ENCODE measurements at regions not wholly inside any gene's neighbourhood (a gene's known extent, or its start where the extent isn't known, plus 50 kb on each side); places are given as distances from the start of the nearest gene placed in this dataset.
"Not testable (repeated sequence)": the region's sequence is repeated elsewhere in the genome, so short reads cannot be mapped to it uniquely, and the experiment has no call there.

DNA sequence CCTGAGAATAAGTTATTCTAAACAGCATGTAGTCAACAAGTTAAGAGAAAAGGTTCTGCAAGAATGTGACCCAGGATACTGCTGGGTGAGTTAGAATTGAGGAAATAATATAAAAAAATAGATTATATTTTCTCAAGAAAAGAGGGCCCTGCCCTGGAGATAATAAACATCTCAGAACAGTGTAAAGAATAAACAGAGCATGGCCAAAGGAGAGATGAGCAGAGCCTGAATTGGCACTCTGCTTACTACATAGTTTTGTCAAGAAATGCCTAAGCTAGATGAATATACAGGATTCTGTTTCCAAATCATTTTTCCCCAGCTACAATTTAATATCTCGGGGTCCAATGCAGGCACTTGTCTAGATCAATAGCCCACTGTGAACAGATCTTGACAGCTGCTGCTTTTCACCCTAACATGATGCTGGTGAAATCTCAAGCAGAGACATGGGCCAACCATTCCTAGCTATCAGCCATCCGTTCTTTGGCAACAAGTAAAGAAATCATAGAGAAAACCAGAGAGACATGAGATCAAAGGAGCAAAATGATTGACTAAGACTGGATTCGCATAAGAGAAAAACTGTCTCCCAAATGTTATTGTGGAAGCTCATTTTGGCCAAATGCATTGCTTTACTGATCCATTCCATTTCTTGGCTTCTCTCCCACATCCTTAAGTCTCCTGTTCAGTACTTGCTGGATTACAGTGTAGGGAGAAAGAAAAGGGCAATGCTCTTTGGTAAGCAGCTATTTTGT lies 173.2 kb downstream of the PRELID2 start:
- no peaks in the 10 kb centered on the region for H3K27me3 ChIP-seq (ENCODE audit: control insufficient read depth in 3 of 3, insufficient read depth in 3 of 3, low read length in 2 of 3)
- WGBS, 2 donors, result 78 to 84% methylated on average over 3 of the region's 3 CpGs
- peaks cover 0 to 31% (median 0%) of the 10 kb centered on the region in 5 donors for H3K4me1 ChIP-seq (ENCODE audit: control insufficient read depth in 5 of 5, insufficient read depth in 5 of 5, low read length in 5 of 5)
- H3K27ac ChIP-seq (ENCODE audit: low read depth in 1 of 2, low read length in 1 of 2), result no peak overlapping the region
- DNase-seq (peak; percentile 46 to 95 (median 91)), ATAC-seq (ENCODE audit: insufficient read depth, low FRiP score) (no peak)
- H3K36me3 ChIP-seq (ENCODE audit: control insufficient read depth in 4 of 4, insufficient read depth in 4 of 4, low read length in 4 of 4), result no peaks in the 10 kb centered on the region
- no peak overlapping the region for H3K9ac ChIP-seq (ENCODE audit: insufficient read depth in 1 of 2, low read length in 2 of 2)
- TF ChIP-seq, protein P1, sequence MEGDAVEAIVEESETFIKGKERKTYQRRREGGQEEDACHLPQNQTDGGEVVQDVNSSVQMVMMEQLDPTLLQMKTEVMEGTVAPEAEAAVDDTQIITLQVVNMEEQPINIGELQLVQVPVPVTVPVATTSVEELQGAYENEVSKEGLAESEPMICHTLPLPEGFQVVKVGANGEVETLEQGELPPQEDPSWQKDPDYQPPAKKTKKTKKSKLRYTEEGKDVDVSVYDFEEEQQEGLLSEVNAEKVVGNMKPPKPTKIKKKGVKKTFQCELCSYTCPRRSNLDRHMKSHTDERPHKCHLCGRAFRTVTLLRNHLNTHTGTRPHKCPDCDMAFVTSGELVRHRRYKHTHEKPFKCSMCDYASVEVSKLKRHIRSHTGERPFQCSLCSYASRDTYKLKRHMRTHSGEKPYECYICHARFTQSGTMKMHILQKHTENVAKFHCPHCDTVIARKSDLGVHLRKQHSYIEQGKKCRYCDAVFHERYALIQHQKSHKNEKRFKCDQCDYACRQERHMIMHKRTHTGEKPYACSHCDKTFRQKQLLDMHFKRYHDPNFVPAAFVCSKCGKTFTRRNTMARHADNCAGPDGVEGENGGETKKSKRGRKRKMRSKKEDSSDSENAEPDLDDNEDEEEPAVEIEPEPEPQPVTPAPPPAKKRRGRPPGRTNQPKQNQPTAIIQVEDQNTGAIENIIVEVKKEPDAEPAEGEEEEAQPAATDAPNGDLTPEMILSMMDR (IDR thresholded peaks at IDR 0.05; ENCODE audit: control extremely low read depth, extremely low read depth), result no peak
- peaks cover 0 to 2% (median 0%) of the 10 kb centered on the region in 4 donors for H3K9me3 ChIP-seq (ENCODE audit: control insufficient read depth in 4 of 4, insufficient read depth in 3 of 4, low read length in 3 of 4)
- no peak overlapping the region for H3K4me3 ChIP-seq

DNA sequence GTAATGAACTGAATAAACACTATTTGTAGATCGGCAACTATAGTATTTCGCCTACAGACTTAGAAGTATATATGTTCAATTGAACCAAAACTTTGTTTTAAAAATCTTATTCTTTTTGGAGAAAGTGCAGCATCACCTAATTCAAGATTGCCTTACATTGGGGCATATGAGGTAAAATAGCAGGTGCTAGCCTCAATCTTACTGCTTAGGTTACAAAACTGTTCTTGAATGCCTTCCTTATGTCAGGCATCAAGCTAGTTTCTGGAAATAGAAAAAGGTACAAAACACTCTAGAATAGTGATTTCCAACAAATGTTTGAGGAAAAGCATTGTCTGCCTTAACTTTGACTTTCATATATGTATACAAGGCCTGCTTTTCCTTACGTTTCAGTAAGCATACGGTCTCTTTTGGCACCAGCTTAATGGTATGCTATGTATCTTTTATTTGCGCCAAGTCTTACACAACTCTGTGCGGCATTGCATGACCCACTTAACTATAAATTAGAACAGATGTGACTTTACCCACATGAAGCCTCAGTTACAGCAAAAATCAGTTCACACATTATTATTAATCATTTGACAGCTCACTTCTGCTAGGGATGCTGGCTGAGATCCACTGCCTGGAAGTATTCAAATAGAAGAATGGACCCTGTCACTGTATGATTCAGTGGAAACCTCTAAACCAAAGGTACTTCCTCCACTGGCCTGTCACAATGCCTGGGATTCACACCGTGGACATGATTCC lies 174.1 kb downstream of the PRELID2 start:
- H3K4me3 ChIP-seq, result no peak overlapping the region
- 80 to 82% methylated on average over 7 of the region's 7 CpGs for WGBS, 2 donors
- ATAC-seq (ENCODE audit: insufficient read depth, low FRiP score) (no peak), DNase-seq (peak; percentile 43 to 88 (median 86))
- no peak overlapping the region for H3K27ac ChIP-seq (ENCODE audit: low read depth in 1 of 2, low read length in 1 of 2)
- peaks cover 0 to 2% (median 0%) of the 10 kb centered on the region in 4 donors for H3K9me3 ChIP-seq (ENCODE audit: control insufficient read depth in 4 of 4, insufficient read depth in 3 of 4, low read length in 3 of 4)
- no peak overlapping the region for H3K9ac ChIP-seq (ENCODE audit: insufficient read depth in 1 of 2, low read length in 2 of 2)
- no peaks in the 10 kb centered on the region for H3K36me3 ChIP-seq (ENCODE audit: control insufficient read depth in 4 of 4, insufficient read depth in 4 of 4, low read length in 4 of 4)
- peaks cover 0 to 30% (median 0%) of the 10 kb centered on the region in 5 donors for H3K4me1 ChIP-seq (ENCODE audit: control insufficient read depth in 5 of 5, insufficient read depth in 5 of 5, low read length in 5 of 5)
- TF ChIP-seq, protein P1 (IDR thresholded peaks at IDR 0.05; ENCODE audit: control extremely low read depth, extremely low read depth), result no peak
- H3K27me3 ChIP-seq (ENCODE audit: control insufficient read depth in 3 of 3, insufficient read depth in 3 of 3, low read length in 2 of 3), result no peaks in the 10 kb centered on the region

DNA sequence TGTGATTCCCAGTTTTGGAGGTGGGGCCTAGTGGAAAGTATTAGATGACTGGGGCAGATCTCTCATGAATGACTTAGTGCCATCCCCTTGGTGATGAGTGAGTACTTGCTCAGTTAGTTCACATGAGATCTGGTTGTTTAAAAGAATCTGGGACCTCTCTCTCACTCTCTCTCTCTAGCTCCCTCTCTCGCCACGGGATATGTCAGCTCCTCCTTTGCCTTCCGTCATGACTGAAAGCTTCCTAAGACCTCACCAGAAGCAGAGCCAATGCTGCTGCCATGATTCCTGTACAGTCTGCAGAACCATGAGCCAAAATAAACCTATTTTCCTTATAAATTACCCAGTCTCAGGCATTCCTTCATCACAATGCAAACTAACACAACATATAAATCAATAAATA lies 176.7 kb downstream of the PRELID2 start:
- Histone ChIP-seq H3K4me3 (no peak overlapping the region), H3K4me1 (ENCODE audit: control insufficient read depth in 5 of 5, insufficient read depth in 5 of 5, low read length in 5 of 5) (peaks cover 0 to 30% (median 0%) of the 10 kb centered on the region in 5 donors), H3K27ac (ENCODE audit: low read depth in 1 of 2, low read length in 1 of 2) (no peak overlapping the region), H3K36me3 (ENCODE audit: control insufficient read depth in 4 of 4, insufficient read depth in 4 of 4, low read length in 4 of 4) (no peaks in the 10 kb centered on the region), H3K9ac (ENCODE audit: insufficient read depth in 1 of 2, low read length in 2 of 2) (no peak overlapping the region), H3K27me3 (ENCODE audit: control insufficient read depth in 3 of 3, insufficient read depth in 3 of 3, low read length in 2 of 3) (no peaks in the 10 kb centered on the region), H3K9me3 (ENCODE audit: control insufficient read depth in 4 of 4, insufficient read depth in 3 of 4, low read length in 3 of 4) (peaks cover 0 to 2% (median 0%) of the 10 kb centered on the region in 4 donors)
- no peak for ATAC-seq (ENCODE audit: insufficient read depth, low FRiP score)
- WGBS, 2 donors, result 85 to 86% methylated on average over 3 of the region's 3 CpGs
- TF ChIP-seq, protein P1 (IDR thresholded peaks at IDR 0.05; ENCODE audit: control extremely low read depth, extremely low read depth), result no peak
- no peak for DNase-seq

- ATAC-seq (ENCODE audit: insufficient read depth, low FRiP score), result not testable (repeated sequence)
Observed at GRCh38 chr5:145652700-145653099, 182.4 kb downstream of the PRELID2 start.

GRCh38 chr5:145647137-145647536 lies 188.0 kb downstream of the PRELID2 start:
- not testable (repeated sequence) for H3K9me3 ChIP-seq (ENCODE audit: control insufficient read depth in 4 of 4, insufficient read depth in 3 of 4, low read length in 3 of 4); H3K27ac ChIP-seq (ENCODE audit: low read depth in 1 of 2, low read length in 1 of 2); H3K9ac ChIP-seq (ENCODE audit: insufficient read depth in 1 of 2, low read length in 2 of 2); H3K36me3 ChIP-seq (ENCODE audit: control insufficient read depth in 4 of 4, insufficient read depth in 4 of 4, low read length in 4 of 4); H3K4me3 ChIP-seq; ATAC-seq (ENCODE audit: insufficient read depth, low FRiP score); H3K27me3 ChIP-seq (ENCODE audit: control insufficient read depth in 3 of 3, insufficient read depth in 3 of 3, low read length in 2 of 3); H3K4me1 ChIP-seq (ENCODE audit: control insufficient read depth in 5 of 5, insufficient read depth in 5 of 5, low read length in 5 of 5)
- 56 to 77% methylated on average over 7 of the region's 7 CpGs for WGBS, 2 donors
- DNase-seq, result peak in 2 of 3 donors; percentile 24 to 41

More at GRCh38 chr5:145652700-145653099, 182.4 kb downstream of the PRELID2 start:
- not testable (repeated sequence) for DNase-seq; H3K9me3 ChIP-seq (ENCODE audit: control insufficient read depth in 4 of 4, insufficient read depth in 3 of 4, low read length in 3 of 4); H3K36me3 ChIP-seq (ENCODE audit: control insufficient read depth in 4 of 4, insufficient read depth in 4 of 4, low read length in 4 of 4); H3K27ac ChIP-seq (ENCODE audit: low read depth in 1 of 2, low read length in 1 of 2); H3K4me1 ChIP-seq (ENCODE audit: control insufficient read depth in 5 of 5, insufficient read depth in 5 of 5, low read length in 5 of 5); H3K9ac ChIP-seq (ENCODE audit: insufficient read depth in 1 of 2, low read length in 2 of 2); H3K27me3 ChIP-seq (ENCODE audit: control insufficient read depth in 3 of 3, insufficient read depth in 3 of 3, low read length in 2 of 3); H3K4me3 ChIP-seq
- 93 to 98% methylated on average over 3 of the region's 3 CpGs for WGBS, 2 donors

DNA sequence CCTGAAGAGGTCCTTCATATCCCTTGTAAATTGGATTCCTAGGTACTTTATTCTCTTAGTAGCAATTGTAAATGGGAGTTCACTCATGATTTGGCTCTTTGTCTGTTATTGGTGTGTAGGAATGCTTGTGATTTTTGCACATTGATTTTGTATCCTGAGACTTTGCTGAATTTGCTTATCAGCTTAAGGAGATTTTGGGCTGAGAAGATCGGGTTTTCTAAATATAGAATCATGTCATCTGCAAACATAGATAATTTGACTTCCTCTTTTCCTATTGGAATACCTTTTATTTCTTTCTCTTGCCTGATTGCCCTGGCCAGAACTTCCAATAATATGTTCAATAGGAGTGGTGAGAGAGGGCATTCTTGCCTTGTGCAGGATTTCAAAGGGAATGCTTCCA lies 191.9 kb downstream of the PRELID2 start:
- H3K27ac ChIP-seq (ENCODE audit: low read depth in 1 of 2, low read length in 1 of 2); H3K36me3 ChIP-seq (ENCODE audit: control insufficient read depth in 4 of 4, insufficient read depth in 4 of 4, low read length in 4 of 4); DNase-seq; H3K27me3 ChIP-seq (ENCODE audit: control insufficient read depth in 3 of 3, insufficient read depth in 3 of 3, low read length in 2 of 3); H3K9me3 ChIP-seq (ENCODE audit: control insufficient read depth in 4 of 4, insufficient read depth in 3 of 4, low read length in 3 of 4); H3K9ac ChIP-seq (ENCODE audit: insufficient read depth in 1 of 2, low read length in 2 of 2); H3K4me3 ChIP-seq; ATAC-seq (ENCODE audit: insufficient read depth, low FRiP score); H3K4me1 ChIP-seq (ENCODE audit: control insufficient read depth in 5 of 5, insufficient read depth in 5 of 5, low read length in 5 of 5): not testable (repeated sequence)
- WGBS, 2 donors, result 34 to 64% methylated on average over 1 of the region's 1 CpG

Measured in lung (tissue), 11 donors.